K562 (cell line): ENCODE measurements at regions not wholly inside any gene's neighbourhood (a gene's known extent, or its start where the extent isn't known, plus 50 kb on each side); places are given as distances from the start of the nearest gene placed in this dataset.

ENCODE experiments used
- ATAC-seq: fragments of 200-7000 bp; cut with Tn5 transposase; 3 replicates; pipeline ENCODE4 v1.9.1; 2020; ENCODE audit warnings: moderate library complexity
- BruUV-seq: library from RNA; stranded (reverse); fragments of 400-500 nt; replicated peaks from 2 replicates; lab custom pipeline; 2021; lab: Mats Ljungman, UMichigan
- CTCF ChIA-PET: fragments of 300-600 bp; formaldehyde crosslinking; extraction: SDS; loops from one replicate; lab custom pipeline; 2021; ENCODE audit warnings: low intra/inter-chr PET ratio; lab: Yijun Ruan, JAX
- POLR2A ChIA-PET: fragments of 300-600, 350-650 bp; sonication (Branson Sonifier 250); formaldehyde crosslinking; extraction: SDS; loops from one replicate; lab custom pipeline; 2021; ENCODE audit warnings: antibody characterized with exemption, inconsistent platforms; lab: Yijun Ruan, JAX
- DNase-seq, 4 experiments: peaks; one replicate each; pipeline versions ENCODE4 v3.0.0 to v3.0.0-alpha.2; 2011 to 2018; ENCODE audit warnings: low spot score in 3 of 4, mixed read lengths in 3 of 4; ENCODE audit errors: extremely low read depth in 1 of 4
- FAIRE-seq: peaks from 2 replicates; lab custom pipeline; 2011; peaks lifted over from hg19 to GRCh38; lab: Jason Lieb, UNC
- H2AFZ ChIP-seq: 2 replicates; pipeline ENCODE4 v1.6.0; 2011; ENCODE audit warnings: low read depth, low read length, control low read depth, inconsistent platforms
- H3K27ac ChIP-seq: fragments of 200-600 bp; 3 replicates; pipeline ENCODE4 v1.8.0; 2011; ENCODE audit warnings: low read depth, mild to moderate bottlenecking, control low read depth, inconsistent platforms, low read length, moderate library complexity, mixed read lengths; ENCODE audit errors: extremely low read depth
- H3K27me3 ChIP-seq, 2 experiments: fragments of 300-600 bp in 1 of 2; 2 replicates in 1 of 2; 3 replicates in 1 of 2; pipeline versions ENCODE4 v1.6.0 to v1.8.0; 2011; ENCODE audit warnings: inconsistent platforms in 2 of 2, low read length in 2 of 2, mild to moderate bottlenecking in 1 of 2, mixed read lengths in 1 of 2, moderate library complexity in 1 of 2; ENCODE audit not compliant: control insufficient read depth in 2 of 2, insufficient read depth in 2 of 2
- H3K36me3 ChIP-seq: fragments of 300-600 bp; 3 replicates; pipeline ENCODE4 v1.8.0; 2011; ENCODE audit warnings: mild to moderate bottlenecking, low read length, inconsistent platforms; ENCODE audit not compliant: control insufficient read depth, insufficient read depth
- H3K4me1 ChIP-seq, 2 experiments: fragments of 200-600 bp in 1 of 2; replicated peaks in 1 of 2; 2 replicates in 1 of 2; 3 replicates in 1 of 2; pipeline versions ENCODE4 v1.5.1 to v1.8.0; 2011; ENCODE audit warnings: inconsistent platforms in 2 of 2, low read length in 2 of 2, mild to moderate bottlenecking in 1 of 2, mixed read lengths in 1 of 2, moderate library complexity in 1 of 2; ENCODE audit not compliant: control insufficient read depth in 2 of 2, insufficient read depth in 2 of 2
- H3K4me2 ChIP-seq: 2 replicates; pipeline ENCODE4 v1.6.1; 2011; ENCODE audit warnings: low read length, control low read depth, inconsistent platforms, mixed read lengths; ENCODE audit not compliant: insufficient read depth
- H3K4me3 ChIP-seq: fragments of 200-600 bp; sonication (generic), shearing (Covaris generic); 2 replicates; pipeline ENCODE4 v1.5.1; 2016; ENCODE audit warnings: control low read depth, inconsistent platforms
- H3K79me2 ChIP-seq: fragments of 200-600 bp; 3 replicates; pipeline ENCODE4 v1.8.0; 2011; ENCODE audit warnings: low read length, inconsistent platforms; ENCODE audit not compliant: control insufficient read depth, insufficient read depth
- H3K9ac ChIP-seq, 2 experiments: 2 replicates each; pipeline versions ENCODE4 v1.6.0 to v1.6.1; 2011; ENCODE audit warnings: low read depth in 2 of 2, low read length in 2 of 2, control low read depth in 1 of 2, inconsistent platforms in 1 of 2, mild to moderate bottlenecking in 1 of 2, mixed read lengths in 1 of 2; ENCODE audit not compliant: insufficient read depth in 1 of 2
- H3K9me1 ChIP-seq: one replicate; pipeline ENCODE4 v1.6.0; 2011; ENCODE audit warnings: inconsistent platforms, mild to moderate bottlenecking, low read length, moderate library complexity; ENCODE audit not compliant: control insufficient read depth, insufficient read depth
- H3K9me3 ChIP-seq: replicated peaks from 2 replicates; pipeline ENCODE4 v1.5.1; 2011; ENCODE audit warnings: low read depth, low read length, inconsistent platforms; ENCODE audit not compliant: control insufficient read depth, insufficient read depth
- H4K20me1 ChIP-seq: replicated peaks from 2 replicates; pipeline ENCODE4 v1.6.1; 2011; ENCODE audit warnings: low read length, inconsistent platforms, mixed read lengths; ENCODE audit not compliant: control insufficient read depth, insufficient read depth
- ARID1B ChIP-seq: fragments of 450-650 bp; IDR thresholded peaks from 2 replicates; pipeline ENCODE4 v1.6.1; 2016; ENCODE audit warnings: antibody characterized with exemption, mild to moderate bottlenecking, inconsistent platforms
- MXI1 ChIP-seq: IDR thresholded peaks from 2 replicates; pipeline ENCODE4 v1.6.1; 2011; ENCODE audit warnings: low read depth, mild to moderate bottlenecking, improper control_type of control experiment, low read length
- PRPF4 ChIP-seq: fragments of 200-400 bp; formaldehyde crosslinking; IDR thresholded peaks from one replicate; pipeline ENCODE4 v1.6.1; 2017; ENCODE audit warnings: low read length, low read depth, mild to moderate bottlenecking; ENCODE audit not compliant: insufficient read depth, poor library complexity, severe bottlenecking
- XRCC4 ChIP-seq: IDR thresholded peaks from one replicate; pipeline ENCODE4 v1.6.1; 2011; ENCODE audit not compliant: insufficient read depth, insufficient read length; ENCODE audit errors: extremely low read depth
- ZMIZ1 ChIP-seq, 2 experiments: fragments of 150-350 bp in 1 of 2; IDR thresholded peaks; 2 replicates each; pipeline ENCODE4 v1.6.1; 2012 to 2016; ENCODE audit warnings: low read depth in 2 of 2, low read length in 2 of 2, mild to moderate bottlenecking in 1 of 2, moderate library complexity in 1 of 2
- ZNF175 ChIP-seq: fragments of 200-800 bp; sonication (Bioruptor generic); IDR thresholded peaks from 2 replicates; pipeline ENCODE4 v1.6.1; 2016; ENCODE audit warnings: low read depth, mild to moderate bottlenecking, missing genetic modification characterization, missing compliant biosample characterization
- ZNF445 ChIP-seq: fragments of 250-450 bp; sonication (Bioruptor Pico); IDR thresholded peaks from 2 replicates; pipeline ENCODE4 v1.4.0; 2020; ENCODE audit warnings: low read depth, mild to moderate bottlenecking, moderate library complexity
- WGBS: fragments of 100-300 bp; shearing (Covaris generic); methylation state at CpG from one replicate; pipeline ENCODE4 v1.1.6; 2016; ENCODE audit warnings: low coverage, mixed read lengths; ENCODE audit not compliant: insufficient coverage; ENCODE audit errors: missing lambda C conversion rate; 5-methylcytosine and 5-hydroxymethylcytosine counted together
- in situ Hi-C: fragments of 300-500 bp; cut with MboI; formaldehyde crosslinking; loops from 4 replicates; pipeline ENCODE4 v1.15.0; 2018; ENCODE audit warnings: inconsistent platforms, mixed read lengths
- intact Hi-C: fragments of 100-400 bp; cut with micrococcal nuclease; formaldehyde crosslinking; loops from 2 replicates; pipeline ENCODE4 v1.14.2; 2022
- TF ChIP-seq, protein P1 (sequence below), 2 experiments: fragments of 450-650 bp in 1 of 2; sonication (generic) in 1 of 2; formaldehyde crosslinking; conservative IDR thresholded peaks; 2 replicates each; pipeline versions ENCODE4 v1.4.0 to v1.8.1; 2020 to 2022; ENCODE audit warnings: mild to moderate bottlenecking in 1 of 2, missing genetic modification reagents in 1 of 2

DNA sequence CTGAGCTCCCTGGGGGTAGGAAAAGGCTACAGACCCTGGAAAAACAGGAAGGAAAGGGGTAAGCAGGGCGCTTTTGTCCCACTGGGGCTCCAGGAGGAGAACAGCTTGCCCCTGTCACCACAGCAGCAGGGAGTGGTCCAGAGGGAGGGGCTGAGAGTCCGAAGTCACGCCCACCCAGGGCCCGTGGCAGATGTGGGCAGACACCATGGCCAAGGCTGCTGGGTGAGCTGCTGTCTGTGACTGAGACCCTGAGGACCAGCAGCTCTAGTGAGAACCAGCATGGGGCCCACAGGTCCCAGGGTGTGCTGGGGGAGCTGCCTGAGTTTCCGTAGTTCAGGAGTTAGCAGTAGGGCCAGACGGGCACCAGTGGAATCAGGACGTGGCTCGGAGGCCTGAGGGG, 162.0 kb downstream of the SPP2 start:
- no peak overlapping the region for H3K4me3 ChIP-seq
- no peaks in the 10 kb centered on the region for H3K27me3 ChIP-seq
- H3K9ac ChIP-seq: no peak overlapping the region
- H3K36me3 ChIP-seq: no peaks in the 10 kb centered on the region
- no peak overlapping the region for H3K27ac ChIP-seq
- ChIA-PET POLR2A (no interaction called here), CTCF (no interaction called here)
- TF ChIP-seq PRPF4 (no peak), MXI1 (no peak), ZNF445 (no peak), ZMIZ1 (IDR thresholded peaks at IDR 0.05; ENCODE audit: low read depth in 2 of 2, low read length in 2 of 2) (no peak), ZNF175 (CRISPR knock-in tag) (no peak), ARID1B (no peak), XRCC4 (no peak)
- TF ChIP-seq, protein P1, sequence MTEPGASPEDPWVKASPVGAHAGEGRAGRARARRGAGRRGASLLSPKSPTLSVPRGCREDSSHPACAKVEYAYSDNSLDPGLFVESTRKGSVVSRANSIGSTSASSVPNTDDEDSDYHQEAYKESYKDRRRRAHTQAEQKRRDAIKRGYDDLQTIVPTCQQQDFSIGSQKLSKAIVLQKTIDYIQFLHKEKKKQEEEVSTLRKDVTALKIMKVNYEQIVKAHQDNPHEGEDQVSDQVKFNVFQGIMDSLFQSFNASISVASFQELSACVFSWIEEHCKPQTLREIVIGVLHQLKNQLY (CRISPR knock-in tag; conservative IDR thresholded peaks at IDR 0.05): no peak
- intact Hi-C loops: no loop called here
- no peaks in the 10 kb centered on the region for H3K79me2 ChIP-seq
- H4K20me1 ChIP-seq: no peaks in the 10 kb centered on the region
- no TSS peak for BruUV-seq
- ATAC-seq (no peak), DNase-seq (no peak), FAIRE-seq (no peak)
- H3K4me1 ChIP-seq: no peaks in the 10 kb centered on the region
- H2AFZ ChIP-seq: no peak overlapping the region
- in situ Hi-C loops: no loop called here
- 9% methylated on average over 4 of the region's 8 CpGs for WGBS
- no peaks in the 10 kb centered on the region for H3K9me3 ChIP-seq
- H3K4me2 ChIP-seq: no peak overlapping the region
- H3K9me1 ChIP-seq: no peaks in the 10 kb centered on the region
